ENCODE measurements at regions not wholly inside any gene's neighbourhood (a gene's known extent, or its start where the extent isn't known, plus 50 kb on each side); places are given as distances from the start of the nearest gene placed in this dataset.

DNA sequence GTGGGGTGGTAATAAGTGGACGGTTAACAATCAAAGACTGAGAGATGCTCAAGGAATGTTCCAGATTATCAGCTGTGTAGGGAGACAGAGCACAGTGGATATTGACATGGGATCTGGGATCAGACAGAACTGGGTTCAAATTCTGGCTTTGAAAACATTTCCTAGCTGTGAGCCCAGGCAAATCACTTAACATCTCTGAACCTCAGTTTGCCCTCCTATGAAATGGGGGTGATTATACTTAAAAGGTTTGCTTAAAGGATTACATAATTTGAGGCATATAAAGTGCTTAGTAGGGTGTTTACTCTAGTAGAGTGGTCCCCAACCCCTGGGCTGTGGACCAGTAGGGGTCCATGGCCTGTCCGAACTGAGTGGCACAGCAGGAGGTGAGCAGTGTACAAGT, 260.0 kb upstream of the CRY1 start:
- H3K4ac ChIP-seq (replicated peaks; ENCODE audit: insufficient read length, low read depth, low read length) = no peak overlapping the region
- no peak overlapping the region for H2BK12ac ChIP-seq (ENCODE audit: low read depth, low read length)
- FAIRE-seq (no peak), DNase-seq (ENCODE audit: low read depth in 1 of 2, low spot score in 2 of 2) (no peak)
- H3K9ac ChIP-seq (replicated peaks in 1 of 4; ENCODE audit: extremely low read depth in 1 of 4, low read depth in 3 of 4, low read length in 3 of 4) = no peak overlapping the region
- no peak overlapping the region for H3K4me2 ChIP-seq (ENCODE audit: insufficient read depth in 1 of 2, low read depth in 2 of 2, low read length in 2 of 2)
- no peak overlapping the region for H2BK5ac ChIP-seq (ENCODE audit: low read depth, low read length)
- no peak overlapping the region for H4K8ac ChIP-seq (ENCODE audit: extremely low read depth, insufficient read depth, low read length)
- H3K79me1 ChIP-seq (ENCODE audit: low read depth, low read length) = no peaks in the 10 kb centered on the region
- H3K4me1 ChIP-seq (replicated peaks in 1 of 4; ENCODE audit: control insufficient read depth in 3 of 4, insufficient read depth in 4 of 4, low read length in 3 of 4) = no peaks in the 10 kb centered on the region
- no peaks in the 10 kb centered on the region for H3K27me3 ChIP-seq (replicated peaks in 1 of 4; ENCODE audit: control insufficient read depth in 3 of 4, extremely low read depth in 1 of 4, insufficient read depth in 3 of 4, low read length in 3 of 4)
- no peaks in the 10 kb centered on the region for H3K79me2 ChIP-seq (ENCODE audit: control insufficient read depth in 1 of 2, insufficient read depth in 2 of 2, low read length in 2 of 2)
- H4K5ac ChIP-seq (ENCODE audit: insufficient read length, low read depth, low read length) = no peak overlapping the region
- no peak overlapping the region for H3K56ac ChIP-seq (replicated peaks; ENCODE audit: insufficient read length, low read depth, low read length)
- H2BK15ac ChIP-seq (ENCODE audit: low read length) = no peak overlapping the region
- no peaks in the 10 kb centered on the region for H4K20me1 ChIP-seq (replicated peaks in 1 of 2; ENCODE audit: control insufficient read depth in 1 of 2, insufficient read depth in 2 of 2, low read length in 2 of 2)
- no peak overlapping the region for H2BK20ac ChIP-seq (ENCODE audit: low read length)
- ChIA-PET POLR2A (ENCODE audit: partially characterized antibody) (no interaction called here), CTCF (ENCODE audit: partially characterized antibody) (interaction anchor here (1.1 to 1.4 kb wide), 4 partner anchors 36 to 221 kb away, joined by 3 to 4 read pairs (median 3); no protein-coding TSS in a partner anchor)
- H3K9me3 ChIP-seq (ENCODE audit: insufficient read depth in 2 of 2, low read depth in 1 of 2, low read length in 1 of 2) = peaks cover 6 to 9% of the 10 kb centered on the region in 2 experiments
- H4K91ac ChIP-seq (replicated peaks; ENCODE audit: insufficient read length, low read length) = no peak overlapping the region
- TF ChIP-seq KDM1A (IDR thresholded peaks at IDR 0.05; ENCODE audit: borderline replicate concordance, low read length) (0 out of 2 replicates have a peak, but pooled peaks have one; percentile 15), CBX8 (IDR thresholded peaks at IDR 0.05; ENCODE audit: borderline replicate concordance, low read depth, low read length) (no peak)
- no peaks in the 10 kb centered on the region for H3K23me2 ChIP-seq (ENCODE audit: low read depth, low read length)
- H3K23ac ChIP-seq (ENCODE audit: insufficient read length) = no peak overlapping the region
- H2BK120ac ChIP-seq (replicated peaks; ENCODE audit: low read depth, low read length) = no peak overlapping the region
- H3K27ac ChIP-seq (ENCODE audit: low read depth, low read length) = no peak overlapping the region
- H3K4me3 ChIP-seq (ENCODE audit: extremely low read depth in 1 of 4, insufficient read depth in 2 of 4, low read depth in 3 of 4, low read length in 4 of 4) = no peak overlapping the region
- 90% methylated on average over 2 of the region's 2 CpGs; no CpG with 5 or more reads in 1 of the 2 experiments for WGBS, 2 experiments (ENCODE audit: extremely low coverage in 1 of 2, insufficient coverage in 1 of 2, insufficient read length in 1 of 2, insufficient replicate concordance in 2 of 2, low coverage in 1 of 2, low lambda C conversion rate in 2 of 2, missing lambda C conversion rate in 1 of 2)
- H3K36me3 ChIP-seq (ENCODE audit: control insufficient read depth in 2 of 4, insufficient read depth in 4 of 4, low read length in 3 of 4) = no peaks in the 10 kb centered on the region
- H2AK5ac ChIP-seq (ENCODE audit: low read depth, low read length) = no peak overlapping the region
- H3K18ac ChIP-seq (ENCODE audit: extremely low read depth, low read length) = no peak overlapping the region
- no peak overlapping the region for H2AFZ ChIP-seq (ENCODE audit: low read length)
- no peak overlapping the region for H3K14ac ChIP-seq (ENCODE audit: insufficient read length)

Measured in H1 (cell line).